HG03575 (cell line): ENCODE measurements at regions not wholly inside any gene's neighbourhood (a gene's known extent, or its start where the extent isn't known, plus 50 kb on each side); places are given as distances from the start of the nearest gene placed in this dataset.
"Not testable (repeated sequence)": the region's sequence is repeated elsewhere in the genome, so short reads cannot be mapped to it uniquely, and the experiment has no call there.

Experiments
- ATAC-seq: cut with Tn5 transposase; IDR thresholded peaks from one replicate; pipeline ENCODE4 v1.9.1; 2021; ENCODE audit not compliant: unreplicated experiment, insufficient number of reproducible peaks, low FRiP score; ENCODE audit errors: extremely low read depth

DNA sequence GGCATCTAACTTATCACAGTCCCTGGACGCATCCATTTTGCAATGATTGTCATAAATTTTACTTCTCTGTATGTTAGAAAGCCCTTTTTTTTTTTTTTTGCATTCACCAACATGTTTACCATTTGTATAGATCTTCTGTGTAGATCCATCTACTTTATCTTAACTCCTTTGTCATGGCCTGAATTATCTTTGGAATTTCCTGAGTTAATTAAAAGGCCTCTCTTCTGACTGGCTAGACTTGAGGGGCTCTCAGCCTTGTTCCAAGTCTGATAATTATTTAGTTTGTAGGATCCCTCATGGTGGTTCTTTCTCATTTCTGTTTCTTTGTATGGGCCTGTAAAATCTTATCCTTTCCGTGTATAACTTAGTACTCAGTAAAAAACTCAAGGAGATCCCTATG, 387.0 kb downstream of the C12orf50 start:
- no peak for ATAC-seq

DNA sequence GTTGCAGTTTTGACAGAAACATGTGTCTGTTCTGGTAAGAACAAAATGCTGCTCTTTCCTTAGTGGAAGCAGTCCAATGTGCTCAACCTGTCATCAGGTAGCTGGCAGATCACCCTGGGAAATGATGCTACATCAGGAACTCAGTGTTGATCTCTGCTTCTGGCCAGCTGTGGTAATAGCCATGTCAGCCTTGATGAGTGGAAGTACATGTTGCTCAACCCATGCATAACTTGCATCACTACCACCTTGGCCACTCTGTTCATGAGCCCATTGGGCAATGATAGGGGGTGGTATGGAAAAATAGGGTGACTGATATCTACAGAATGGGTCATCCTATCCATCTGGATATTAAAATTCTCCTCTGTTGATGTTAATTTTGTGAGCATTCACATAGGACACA, 411.0 kb downstream of the C12orf50 start:
- ATAC-seq = no peak

DNA sequence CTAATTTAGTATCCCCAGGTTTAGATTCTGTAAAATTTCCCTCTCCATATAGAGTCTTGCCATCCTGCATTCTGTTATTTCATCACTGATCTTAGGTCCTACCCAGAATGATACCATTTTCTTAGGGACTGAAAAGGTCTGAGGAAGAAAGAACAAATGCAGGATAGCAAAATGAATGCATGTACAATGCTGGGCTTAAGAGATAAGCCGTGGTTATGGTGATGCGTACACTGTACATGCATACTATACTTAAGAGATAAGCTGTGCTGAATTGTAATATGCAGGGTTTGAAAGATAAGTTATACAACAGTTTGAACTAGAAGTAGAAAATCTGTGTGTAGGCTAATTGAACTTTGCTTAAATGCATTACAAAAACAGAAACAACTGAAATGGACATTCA, 416.2 kb downstream of the C12orf50 start:
- no peak for ATAC-seq

DNA sequence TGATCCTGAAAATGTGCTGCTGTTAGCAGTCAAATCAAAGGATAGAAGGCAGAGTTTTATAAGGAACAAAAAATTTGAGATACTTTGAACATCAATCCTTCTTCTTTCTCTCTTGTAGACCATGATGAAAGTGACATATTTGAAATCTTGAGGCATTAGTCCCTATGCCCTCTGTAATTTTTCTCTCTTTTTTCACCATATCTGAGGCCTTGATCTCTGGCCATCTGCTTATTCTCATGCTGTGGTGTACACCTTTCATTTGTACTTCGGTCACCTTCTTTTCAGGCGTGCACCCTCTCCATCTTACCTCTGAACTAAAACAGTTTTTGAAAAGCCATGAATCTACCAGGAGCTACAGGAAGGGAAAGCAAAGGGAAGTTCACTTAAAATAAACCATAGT, 420.9 kb downstream of the C12orf50 start:
- ATAC-seq = no peak

DNA sequence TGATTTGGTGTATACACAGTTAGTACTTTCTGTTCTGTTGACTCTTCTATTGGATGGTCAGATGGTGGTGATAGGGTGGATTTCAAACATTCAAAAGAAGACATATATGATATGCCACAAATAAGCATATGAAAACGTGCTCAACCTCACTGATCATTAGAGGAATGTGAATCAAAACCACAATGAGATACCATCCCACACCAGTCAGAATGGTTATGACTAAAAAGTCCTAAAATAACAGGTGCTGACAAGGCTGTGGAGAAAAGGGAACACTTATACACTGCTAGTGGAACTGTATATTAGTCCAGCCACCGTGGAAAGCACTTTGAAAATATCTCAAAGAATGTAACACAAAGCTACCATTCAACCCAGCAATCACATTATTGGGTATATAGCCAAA, 425.5 kb downstream of the C12orf50 start:
- no peak for ATAC-seq

DNA sequence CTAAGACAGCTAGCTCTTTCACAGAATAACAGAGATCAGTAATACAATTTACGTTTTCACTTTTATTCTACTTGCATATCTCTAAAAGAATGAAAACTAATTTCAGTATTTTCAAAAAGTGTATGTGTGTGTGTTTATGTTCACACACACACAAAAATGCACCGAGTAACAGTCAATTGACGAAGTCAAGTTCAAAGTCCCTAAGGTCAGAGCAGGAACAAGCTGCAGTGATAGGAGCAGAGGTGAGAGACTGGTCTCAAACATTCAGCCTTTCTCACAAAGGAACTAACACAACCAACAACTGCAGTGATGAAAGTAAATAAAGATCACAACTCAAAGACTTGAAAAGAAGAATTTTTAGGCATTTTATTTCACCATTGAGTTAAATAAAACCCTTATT, 429.7 kb downstream of the C12orf50 start:
- ATAC-seq = no peak

DNA sequence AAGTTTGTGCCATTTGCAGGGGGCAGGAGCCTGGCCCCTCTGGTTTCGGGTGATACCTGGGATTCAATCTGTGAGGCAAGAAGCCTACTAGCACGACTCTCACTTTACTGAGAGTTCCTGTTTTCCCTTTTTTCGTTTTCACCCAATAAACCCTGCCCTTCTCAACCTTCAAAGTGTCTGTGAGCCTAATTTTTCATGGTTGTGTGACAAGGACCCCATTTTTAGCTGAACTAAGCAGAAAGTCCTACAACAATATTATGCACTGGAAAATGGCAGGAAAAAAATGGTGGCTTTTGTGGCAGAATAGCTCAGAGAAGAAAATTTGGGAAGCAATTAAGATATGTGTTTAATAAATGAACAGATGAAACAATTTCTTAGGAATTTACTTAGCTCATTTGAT, 432.1 kb downstream of the C12orf50 start:
- no peak for ATAC-seq

DNA sequence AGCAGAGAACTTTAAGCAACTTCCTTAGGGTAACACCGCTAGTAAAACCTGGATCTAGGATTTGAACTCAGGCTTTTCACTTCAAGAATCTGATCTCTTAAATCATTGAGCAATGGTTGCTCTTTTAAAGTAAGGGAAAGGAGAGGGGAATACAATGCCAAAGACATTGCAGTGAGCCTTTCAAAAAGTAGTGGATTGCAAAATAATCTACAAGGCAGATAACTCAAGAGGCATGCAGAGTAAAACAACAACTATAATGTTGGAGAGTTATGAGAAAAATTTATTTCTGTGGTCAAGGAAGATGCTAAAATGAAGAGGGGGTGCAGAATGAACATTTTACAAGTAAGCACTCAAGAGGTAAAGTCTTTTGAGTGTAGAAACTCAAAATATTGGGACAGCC, 432.6 kb downstream of the C12orf50 start:
- ATAC-seq = no peak

DNA sequence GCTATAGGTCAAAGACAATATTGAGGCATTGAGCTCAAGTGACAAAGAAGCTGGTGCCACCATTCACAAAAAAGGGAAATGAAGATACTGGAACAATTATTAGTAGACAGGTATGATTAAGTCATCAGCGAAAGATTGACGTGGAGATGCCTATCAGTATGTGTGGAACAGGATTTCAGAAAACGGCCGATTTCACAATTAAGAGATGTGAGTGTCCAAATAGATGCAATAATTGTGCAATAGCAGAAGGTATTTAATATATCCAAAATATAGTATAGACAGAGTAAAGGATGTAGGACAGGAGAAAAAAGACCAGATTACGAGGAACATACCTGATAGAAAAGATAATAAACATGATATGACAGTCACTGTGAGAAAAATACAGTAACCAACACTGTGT, 433.1 kb downstream of the C12orf50 start:
- no peak for ATAC-seq

DNA sequence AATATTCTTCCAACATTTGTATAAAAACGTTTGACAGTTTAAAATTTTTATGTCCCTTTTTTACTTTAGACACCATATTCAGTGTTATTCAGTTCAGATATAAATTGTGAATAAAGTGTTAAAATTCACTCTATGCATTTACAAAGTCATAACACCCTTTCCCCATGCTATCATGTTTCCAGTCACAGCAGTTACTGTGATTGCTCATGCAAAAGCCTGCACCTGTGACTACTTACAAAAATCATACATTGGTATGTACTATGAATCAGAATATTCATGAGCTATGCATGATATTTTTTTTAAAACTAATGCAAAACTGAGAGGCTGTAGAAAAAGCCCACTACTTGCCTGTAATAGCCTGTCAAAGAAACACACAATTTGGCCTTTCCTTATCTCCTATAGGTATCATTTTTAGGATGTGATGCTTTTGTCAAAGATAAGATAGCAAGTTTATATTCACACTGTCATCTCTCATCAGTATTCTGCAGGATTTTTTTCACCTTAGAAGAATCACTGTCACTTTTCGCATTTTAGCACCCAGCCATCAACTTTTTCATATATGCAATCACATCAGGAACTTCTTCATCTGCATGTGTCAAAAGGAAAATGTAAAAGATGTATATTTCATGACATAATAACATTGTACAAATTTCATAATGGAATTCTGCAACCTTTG, 443.2 kb downstream of the C12orf50 start:
- no peak for ATAC-seq

DNA sequence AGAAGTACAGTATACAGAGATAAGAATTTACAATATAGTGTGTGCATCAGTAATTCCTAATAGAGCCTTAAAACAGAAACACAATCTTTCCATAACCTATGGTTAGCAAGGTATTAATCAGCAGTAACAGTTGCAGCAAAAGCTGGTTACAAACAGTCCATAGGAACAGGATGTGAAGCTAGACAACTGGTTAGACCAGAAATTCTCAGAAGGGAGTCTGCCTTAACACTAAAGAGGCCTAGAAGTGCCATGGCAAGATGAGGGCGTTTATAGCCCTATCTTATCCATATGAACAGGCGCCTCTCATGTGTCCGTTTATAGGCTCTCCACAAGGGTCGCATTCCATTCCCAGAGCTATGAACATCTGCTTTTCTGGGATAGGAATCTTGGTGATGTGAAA, 450.1 kb downstream of the C12orf50 start:
- ATAC-seq = not testable (repeated sequence)

DNA sequence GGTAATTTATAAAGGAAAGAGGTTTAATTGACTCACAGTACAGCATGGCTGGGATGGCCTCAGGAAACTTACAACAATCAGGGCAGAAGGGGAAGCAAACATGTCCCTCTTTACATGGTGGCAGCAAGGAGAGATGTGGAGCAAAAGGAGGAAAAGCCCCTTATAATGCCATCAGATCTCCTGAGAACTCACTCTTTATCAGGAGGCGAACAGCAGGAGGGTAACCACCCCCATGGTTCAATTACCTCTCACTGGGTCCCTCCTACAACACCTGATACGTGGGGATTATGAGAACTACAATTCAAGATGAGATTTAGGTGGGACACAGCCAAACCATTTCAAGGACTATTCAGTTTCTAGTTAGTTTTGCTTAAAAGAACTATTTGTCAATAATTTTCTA, 453.3 kb downstream of the C12orf50 start:
- no peak for ATAC-seq

DNA sequence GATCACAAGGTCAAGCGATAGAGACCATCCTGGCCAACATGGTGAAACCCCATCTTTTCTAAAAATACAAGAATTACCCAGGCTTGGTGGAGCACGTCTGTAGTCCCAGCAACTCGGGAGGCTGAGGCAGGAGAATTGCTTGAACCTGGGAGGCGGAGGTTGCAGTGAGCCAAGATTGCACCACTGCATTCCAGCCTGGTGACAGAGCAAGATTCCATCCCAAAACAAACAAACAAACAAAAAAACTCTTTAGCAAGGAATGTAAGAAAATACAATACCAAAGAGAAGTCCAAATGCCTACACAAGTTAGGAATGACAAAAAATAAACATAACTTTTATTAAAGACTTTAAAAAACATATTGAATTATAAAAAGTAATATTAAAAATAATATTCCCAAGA, 462.3 kb downstream of the C12orf50 start:
- ATAC-seq = not testable (repeated sequence)

DNA sequence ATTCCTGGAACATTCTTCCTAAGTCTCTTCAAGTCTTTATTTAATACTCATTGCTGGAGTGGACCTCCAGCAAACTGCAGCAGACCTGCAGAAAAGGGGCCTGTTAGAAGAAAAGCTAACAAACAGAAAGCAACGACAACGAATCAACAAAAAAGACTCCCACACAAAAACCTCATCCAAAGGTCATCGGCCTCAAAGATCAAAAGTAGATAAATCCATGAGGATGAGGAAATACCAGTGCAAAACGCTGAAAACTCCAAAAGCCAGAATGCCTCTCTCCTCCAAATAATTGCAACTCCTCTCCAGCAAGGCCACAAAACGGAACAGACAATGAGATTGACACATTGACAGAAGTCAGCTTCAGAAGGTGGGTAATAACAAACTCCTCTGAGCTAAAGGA, 472.2 kb downstream of the C12orf50 start:
- no peak for ATAC-seq

DNA sequence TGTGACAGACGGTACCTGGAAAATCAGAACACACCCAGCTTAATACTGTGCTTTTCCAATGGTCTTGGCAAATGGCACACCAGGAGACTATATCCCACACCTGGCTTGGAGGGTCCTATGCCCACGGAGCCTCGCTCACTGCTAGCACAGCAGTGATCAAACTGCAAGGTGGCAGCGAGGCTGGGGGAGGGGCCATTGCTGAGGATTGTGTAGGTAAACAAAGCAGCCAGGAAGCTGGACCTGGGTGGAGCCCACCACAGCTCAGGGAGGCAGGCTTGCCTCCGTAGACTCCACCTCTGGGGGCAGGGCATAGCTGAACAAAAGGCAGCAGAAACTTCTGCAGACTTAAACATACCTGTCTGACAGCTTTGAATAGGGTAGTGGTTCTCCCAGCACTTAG, 498.0 kb downstream of the C12orf50 start:
- ATAC-seq = not testable (repeated sequence)

DNA sequence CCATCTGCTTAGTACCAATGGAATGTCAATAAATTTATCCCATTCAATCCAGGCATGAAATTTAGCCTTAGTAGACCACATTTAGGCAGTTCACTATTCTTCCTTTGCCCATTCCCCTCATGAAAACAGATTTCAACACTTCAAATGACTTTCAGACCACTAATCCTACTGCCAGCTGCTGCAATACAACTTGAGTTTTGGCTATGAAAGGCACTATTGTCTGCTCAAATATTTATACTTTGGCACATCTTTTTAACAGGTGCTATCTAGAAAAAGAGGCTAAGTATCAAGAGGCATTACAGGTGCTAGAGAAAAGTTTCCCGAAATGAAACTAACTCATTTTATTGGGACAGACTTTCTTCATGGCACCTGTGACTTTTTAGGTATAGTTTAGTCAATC, 499.8 kb downstream of the C12orf50 start:
- ATAC-seq = no peak

DNA sequence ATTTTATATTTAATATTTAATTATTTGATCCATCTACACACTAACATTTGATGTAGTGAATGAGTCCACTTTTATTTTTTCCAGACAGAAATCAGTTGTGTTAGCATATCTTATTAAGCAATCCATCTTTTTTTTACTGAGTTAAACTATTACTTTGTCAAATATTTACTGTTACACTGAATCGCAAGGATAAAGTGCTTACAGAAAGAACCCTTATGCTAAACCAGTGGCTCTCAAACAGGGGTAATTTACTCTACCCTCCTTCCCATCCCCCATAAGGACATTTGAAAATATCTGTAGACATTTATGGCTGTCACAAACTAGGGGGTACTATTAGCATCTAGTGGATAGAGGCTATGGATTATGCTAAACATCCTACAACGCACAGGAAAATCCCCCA, 508.2 kb downstream of the C12orf50 start:
- ATAC-seq = no peak

DNA sequence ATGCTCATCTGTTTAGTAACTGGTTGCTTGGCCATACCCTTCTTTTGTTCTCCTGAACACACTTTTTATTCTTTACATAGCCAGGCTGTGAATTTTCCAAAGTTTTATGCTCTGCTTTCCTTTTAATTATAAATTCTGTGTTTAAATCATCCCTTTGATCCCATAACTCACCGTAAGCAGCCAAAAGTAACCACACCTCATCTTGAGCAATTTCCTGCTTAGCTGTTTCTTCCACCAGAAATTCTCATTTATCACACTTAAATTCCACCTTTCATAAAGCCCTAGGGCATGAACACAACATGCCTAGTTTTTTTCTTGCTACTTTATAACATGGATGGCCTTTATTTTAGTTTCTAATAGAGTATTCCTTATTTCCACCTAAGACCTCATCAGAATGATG, 510.7 kb downstream of the C12orf50 start:
- ATAC-seq = no peak

DNA sequence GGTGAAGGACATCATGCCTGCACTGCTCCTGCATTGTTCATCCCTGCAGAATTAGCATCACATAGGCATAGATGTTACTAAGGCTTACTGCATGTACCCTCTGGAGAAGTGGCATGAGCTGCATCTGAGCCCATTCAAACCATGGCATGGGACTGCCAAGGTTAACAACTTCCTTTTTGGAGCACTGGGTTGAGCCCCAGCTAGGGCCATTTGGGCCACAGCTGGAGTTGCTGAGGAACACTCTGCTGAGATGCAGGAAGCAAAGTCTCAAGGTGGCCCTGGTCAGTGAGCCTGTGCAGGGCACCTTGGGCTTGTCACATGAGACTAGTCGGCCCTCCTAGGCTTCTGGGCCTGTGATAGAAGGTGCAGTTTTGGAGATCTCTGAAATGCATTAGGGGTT, 511.2 kb downstream of the C12orf50 start:
- ATAC-seq = no peak

DNA sequence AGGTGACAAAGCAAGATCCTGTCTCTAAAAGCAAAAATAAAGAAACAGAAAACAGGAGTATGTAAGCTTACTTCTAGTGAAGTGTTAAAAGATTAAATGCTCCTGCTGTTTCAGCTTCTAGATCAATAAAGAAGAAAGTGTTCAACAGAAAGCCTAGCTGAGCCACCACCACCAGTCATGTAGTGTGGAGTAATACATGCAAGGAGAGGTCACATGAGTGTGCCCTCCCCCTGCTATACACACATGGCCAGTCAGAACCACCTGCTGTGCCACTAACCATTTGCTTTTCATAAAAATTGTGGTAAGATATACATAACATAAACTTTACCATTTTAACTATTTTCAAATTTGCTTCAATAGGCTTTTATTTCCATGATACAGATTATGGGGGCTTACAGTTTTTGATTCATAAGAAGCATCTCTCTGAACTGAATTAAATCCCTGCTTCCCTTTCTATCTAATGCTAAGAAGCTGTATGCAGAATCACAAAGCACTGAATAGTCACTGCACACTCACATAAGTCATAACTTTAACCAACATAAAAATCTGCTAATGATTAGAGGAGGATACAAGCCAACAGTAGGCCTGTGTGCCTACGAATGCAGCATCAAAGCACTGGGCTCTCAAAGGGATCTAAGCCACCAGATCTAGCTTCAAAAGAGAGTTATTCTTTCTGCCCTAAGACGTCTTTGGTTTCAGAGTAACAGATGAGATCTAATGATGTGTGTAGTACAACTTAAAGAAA, 515.5 kb downstream of the C12orf50 start:
- ATAC-seq = no peak

DNA sequence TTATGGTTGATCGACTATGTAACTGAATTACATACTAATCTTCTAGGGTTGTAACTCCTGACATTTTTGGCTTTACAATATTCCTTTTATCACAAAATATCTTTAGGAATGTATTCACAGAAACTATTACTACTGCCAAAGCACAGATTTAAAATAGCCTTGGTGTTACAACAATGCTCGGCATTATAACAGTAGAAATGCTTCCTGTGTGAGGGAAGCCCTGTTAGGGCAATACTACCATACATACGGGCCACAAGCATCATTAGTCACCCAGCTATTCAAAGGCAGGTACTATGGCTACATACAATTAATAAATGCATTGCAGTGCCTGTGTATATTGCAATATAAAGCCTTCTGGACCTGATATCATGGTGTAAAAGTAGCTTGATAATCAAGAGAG, 517.8 kb downstream of the C12orf50 start:
- ATAC-seq = no peak
